Fibroblast of pulmonary artery (primary cell): ENCODE measurements at regions not wholly inside any gene's neighbourhood (a gene's known extent, or its start where the extent isn't known, plus 50 kb on each side); places are given as distances from the start of the nearest gene placed in this dataset.

ENCODE experiments used
- DNase-seq: peaks from one replicate; pipeline ENCODE4 v3.0.0-alpha.2; 2010; ENCODE audit warnings: low read depth
- H3K4me3 ChIP-seq: replicated peaks from 2 replicates; pipeline ENCODE4 v1.5.1; 2011; ENCODE audit warnings: low read depth, mild to moderate bottlenecking, control low read depth, low read length, moderate library complexity
- TF ChIP-seq, protein P1 (sequence below): IDR thresholded peaks from 2 replicates; pipeline ENCODE4 v1.5.1; 2011; ENCODE audit warnings: mild to moderate bottlenecking, control low read depth, low read length, inconsistent platforms; ENCODE audit errors: missing control alignments

GRCh38 chr12:54765652-54766051 is 88.7 kb upstream of the MUCL1 start:
- no peak overlapping the region for H3K4me3 ChIP-seq
- TF ChIP-seq, protein P1, sequence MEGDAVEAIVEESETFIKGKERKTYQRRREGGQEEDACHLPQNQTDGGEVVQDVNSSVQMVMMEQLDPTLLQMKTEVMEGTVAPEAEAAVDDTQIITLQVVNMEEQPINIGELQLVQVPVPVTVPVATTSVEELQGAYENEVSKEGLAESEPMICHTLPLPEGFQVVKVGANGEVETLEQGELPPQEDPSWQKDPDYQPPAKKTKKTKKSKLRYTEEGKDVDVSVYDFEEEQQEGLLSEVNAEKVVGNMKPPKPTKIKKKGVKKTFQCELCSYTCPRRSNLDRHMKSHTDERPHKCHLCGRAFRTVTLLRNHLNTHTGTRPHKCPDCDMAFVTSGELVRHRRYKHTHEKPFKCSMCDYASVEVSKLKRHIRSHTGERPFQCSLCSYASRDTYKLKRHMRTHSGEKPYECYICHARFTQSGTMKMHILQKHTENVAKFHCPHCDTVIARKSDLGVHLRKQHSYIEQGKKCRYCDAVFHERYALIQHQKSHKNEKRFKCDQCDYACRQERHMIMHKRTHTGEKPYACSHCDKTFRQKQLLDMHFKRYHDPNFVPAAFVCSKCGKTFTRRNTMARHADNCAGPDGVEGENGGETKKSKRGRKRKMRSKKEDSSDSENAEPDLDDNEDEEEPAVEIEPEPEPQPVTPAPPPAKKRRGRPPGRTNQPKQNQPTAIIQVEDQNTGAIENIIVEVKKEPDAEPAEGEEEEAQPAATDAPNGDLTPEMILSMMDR = no peak
- DNase-seq = no peak

GRCh38 chr12:54762390-54762789 is 91.9 kb upstream of the MUCL1 start:
- no peak for DNase-seq
- TF ChIP-seq, protein P1 = no peak
- H3K4me3 ChIP-seq = no peak overlapping the region

- TF ChIP-seq, protein P1 = peak; percentile 32
- DNase-seq = peak; percentile 26
- H3K4me3 ChIP-seq = no peak overlapping the region
These were observed 94.6 kb upstream of the MUCL1 start for GRCh38 chr12:54759751-54760150.

GRCh38 chr12:54751493-54751892 is 102.8 kb upstream of the MUCL1 start:
- DNase-seq = no peak
- H3K4me3 ChIP-seq = no peak overlapping the region
- TF ChIP-seq, protein P1 = no peak

DNA sequence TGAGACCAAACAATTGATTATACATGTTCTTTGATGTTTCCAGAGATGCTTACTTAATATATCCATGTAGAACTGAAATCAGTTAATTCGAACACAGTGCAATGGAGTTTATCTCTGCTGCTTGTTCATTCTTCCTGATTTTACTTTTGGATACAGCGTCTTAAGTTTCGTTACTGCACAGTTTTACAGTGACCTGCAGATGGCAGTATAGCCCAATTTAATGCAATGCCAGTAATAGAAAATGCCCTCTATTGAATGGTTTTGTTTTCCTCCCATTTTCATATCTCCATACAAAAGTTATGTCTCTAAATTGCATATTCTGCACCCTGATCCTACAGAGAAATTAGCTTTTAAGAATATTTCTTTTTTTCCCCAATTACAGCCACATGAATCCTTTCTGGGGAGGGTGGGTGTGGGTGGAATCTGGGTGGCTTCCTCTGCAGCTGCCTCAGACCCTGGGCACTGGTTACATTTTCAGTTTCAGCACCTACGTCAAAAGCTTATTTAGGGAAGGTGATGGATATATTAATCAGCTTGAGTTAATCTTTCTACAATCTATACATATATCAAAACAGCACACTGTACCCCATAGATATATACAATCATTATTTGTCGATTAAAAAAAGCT is 101.1 kb upstream of the DCD start:
- peak; percentile 71 for DNase-seq
- TF ChIP-seq, protein P1 = peak; percentile 80
- H3K4me3 ChIP-seq = no peak overlapping the region

GRCh38 chr12:54744590-54744989 is 96.4 kb upstream of the DCD start:
- no peak for DNase-seq
- H3K4me3 ChIP-seq = no peak overlapping the region
- TF ChIP-seq, protein P1 = no peak

DNA sequence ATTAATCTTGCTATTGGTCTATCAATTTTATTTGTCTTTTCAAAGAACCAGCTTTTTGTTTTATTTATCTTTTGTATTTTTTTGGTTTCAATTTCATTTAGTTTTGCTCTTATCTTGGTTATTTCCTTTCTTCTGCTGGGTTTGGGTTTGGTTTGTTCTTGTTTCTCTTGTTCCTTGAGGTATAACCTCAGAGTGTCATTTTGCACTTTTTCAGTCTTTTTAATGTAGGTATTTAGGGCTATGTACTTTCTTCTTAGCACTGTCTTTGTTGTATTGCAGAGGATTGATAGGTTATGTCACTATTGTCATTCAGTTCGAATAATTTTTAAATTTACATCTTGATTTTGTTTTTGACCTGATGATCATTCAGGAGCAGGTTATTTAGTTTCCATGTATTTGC is 92.7 kb upstream of the DCD start:
- H3K4me3 ChIP-seq = no peak overlapping the region
- TF ChIP-seq, protein P1 = no peak
- no peak for DNase-seq
